HK-2 (cell line): ENCODE measurements at regions not wholly inside any gene's neighbourhood (a gene's known extent, or its start where the extent isn't known, plus 50 kb on each side); places are given as distances from the start of the nearest gene placed in this dataset.

ENCODE experiments used
- DNase-seq: peaks from one replicate; pipeline ENCODE4 v3.0.0-alpha.2; 2018; ENCODE audit not compliant: unreplicated experiment

- no peak for DNase-seq
These were observed 288.9 kb upstream of the DMAC1 start for GRCh38 chr9:8088477-8088876.

- no peak for DNase-seq
These were observed 286.4 kb upstream of the DMAC1 start for GRCh38 chr9:8085986-8086385.

- DNase-seq = no peak
These were observed 279.1 kb upstream of the DMAC1 start for GRCh38 chr9:8078641-8079140.

DNA sequence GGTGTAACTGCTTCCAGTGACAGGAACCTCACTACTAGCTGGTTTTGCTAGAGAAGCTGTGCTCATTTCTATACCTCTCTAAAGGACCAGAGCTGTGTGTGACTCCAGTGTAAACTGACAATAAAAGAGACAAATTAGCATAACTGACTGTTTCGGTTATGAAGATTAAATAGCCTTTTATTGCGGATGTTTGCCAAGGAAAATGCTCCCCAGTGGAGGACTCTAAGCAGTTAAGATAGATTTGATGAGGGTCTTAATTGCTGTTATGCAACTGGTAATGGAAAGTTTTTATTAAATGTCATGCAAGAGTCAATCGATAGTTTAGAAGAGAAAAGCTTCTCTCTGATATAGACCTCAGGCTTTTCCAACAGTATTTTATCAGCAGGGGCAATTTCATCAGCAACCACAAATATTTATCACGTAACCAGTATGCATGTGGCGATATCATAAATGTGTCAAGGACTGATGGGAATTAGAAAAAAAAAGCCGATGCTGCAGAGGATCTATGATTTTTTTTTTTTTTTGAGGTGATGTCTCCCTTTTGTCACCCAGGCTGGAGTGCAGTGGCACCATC, 275.2 kb upstream of the DMAC1 start:
- no peak for DNase-seq

DNA sequence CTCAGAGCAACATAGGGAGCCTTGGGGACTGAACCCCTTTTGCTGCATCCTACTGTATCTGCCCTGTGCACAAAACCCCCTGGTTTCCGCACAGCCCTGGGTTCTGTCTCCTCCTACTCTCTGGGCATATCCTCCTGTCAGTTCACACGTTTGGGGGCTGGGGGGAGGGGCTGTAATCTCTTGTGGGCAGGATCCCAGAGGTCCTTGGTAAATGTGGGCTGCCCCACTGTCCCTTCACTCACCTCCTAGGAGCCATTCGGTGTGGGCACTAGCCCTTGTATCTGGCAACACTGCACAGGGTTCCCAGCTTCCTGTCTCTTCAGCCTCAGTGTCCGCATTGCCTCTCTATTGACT, 271.8 kb upstream of the DMAC1 start:
- DNase-seq = no peak

DNA sequence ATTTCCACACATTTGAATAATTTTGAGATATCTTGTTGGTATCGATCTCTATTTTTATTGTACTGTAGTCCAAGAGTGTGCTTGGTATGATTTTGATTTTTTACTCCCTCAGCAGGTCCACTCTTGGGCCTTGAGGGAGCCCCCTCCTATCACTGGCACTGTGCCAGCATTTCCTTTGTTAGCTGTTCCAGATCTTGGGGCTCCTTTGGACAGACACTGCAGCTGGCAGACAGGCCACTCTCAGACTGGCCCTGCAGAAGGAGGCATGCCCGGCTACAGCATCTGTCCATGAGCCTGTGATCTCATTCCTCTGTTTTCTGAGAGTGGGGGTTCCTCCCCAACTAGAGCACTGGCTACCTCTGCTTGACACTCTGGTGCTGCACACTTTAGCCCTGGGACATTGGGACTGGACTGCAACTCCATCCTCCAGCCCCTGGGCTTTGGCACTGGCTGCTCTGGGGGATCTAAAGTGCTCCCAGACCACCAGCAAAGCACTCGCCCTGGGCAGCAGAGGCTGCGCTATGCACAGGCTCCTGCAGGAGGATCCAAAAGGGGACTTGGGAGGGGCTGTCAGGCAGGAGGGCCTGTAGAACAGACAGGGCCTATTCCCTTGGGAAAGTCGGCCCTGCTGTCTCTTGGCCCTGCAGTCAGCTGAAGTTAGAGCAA, 271.3 kb upstream of the DMAC1 start:
- DNase-seq = no peak

DNA sequence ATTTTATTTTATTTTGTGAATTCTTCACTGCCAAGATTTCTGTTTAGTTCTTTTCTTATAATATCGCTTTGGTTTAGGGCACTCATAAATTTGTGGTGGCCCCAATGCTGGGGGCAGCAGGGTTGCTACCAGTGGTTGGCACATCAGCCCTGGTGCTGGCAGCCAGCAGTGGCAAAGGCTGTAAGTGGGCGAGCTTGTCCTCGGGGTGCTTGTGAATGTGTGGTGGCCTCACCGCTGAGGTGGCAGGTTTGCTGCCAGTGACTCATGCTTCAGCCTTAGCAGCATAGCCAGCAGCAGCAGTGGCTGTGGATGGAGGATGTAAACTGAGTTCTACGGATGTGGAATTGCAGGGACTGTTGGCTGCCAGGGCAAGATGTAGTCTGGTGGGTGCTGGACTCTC, 262.9 kb upstream of the DMAC1 start:
- DNase-seq = no peak

- DNase-seq = no peak
These were observed 253.9 kb upstream of the DMAC1 start for GRCh38 chr9:8053501-8053900.

GRCh38 chr9:8052991-8053390, 253.4 kb upstream of the DMAC1 start:
- no peak for DNase-seq

DNA sequence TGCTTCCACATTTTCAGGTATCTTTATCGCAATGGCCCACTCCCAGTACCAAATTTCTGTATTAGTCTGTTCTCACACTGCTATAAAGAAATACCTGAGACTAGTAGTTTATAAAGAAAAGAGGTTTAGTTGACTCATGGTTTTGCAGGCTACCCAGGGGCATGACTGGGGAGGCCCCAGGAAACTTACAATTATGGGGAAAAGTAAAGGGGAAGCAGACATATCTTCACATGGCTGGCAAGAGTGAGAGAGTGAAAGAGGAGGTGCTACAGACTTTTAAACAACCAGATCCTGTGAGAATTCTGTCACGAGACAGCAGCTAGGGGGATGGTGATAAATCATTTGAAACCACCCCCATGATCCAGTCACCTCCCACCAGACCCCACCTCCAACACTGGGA, 238.2 kb upstream of the DMAC1 start:
- no peak for DNase-seq

GRCh38 chr9:8036914-8037524, 237.4 kb upstream of the DMAC1 start:
- no peak for DNase-seq

GRCh38 chr9:8033794-8034193, 234.2 kb upstream of the DMAC1 start:
- DNase-seq = no peak

- DNase-seq = no peak
These were observed 230.5 kb upstream of the DMAC1 start for GRCh38 chr9:8030095-8030494.

DNA sequence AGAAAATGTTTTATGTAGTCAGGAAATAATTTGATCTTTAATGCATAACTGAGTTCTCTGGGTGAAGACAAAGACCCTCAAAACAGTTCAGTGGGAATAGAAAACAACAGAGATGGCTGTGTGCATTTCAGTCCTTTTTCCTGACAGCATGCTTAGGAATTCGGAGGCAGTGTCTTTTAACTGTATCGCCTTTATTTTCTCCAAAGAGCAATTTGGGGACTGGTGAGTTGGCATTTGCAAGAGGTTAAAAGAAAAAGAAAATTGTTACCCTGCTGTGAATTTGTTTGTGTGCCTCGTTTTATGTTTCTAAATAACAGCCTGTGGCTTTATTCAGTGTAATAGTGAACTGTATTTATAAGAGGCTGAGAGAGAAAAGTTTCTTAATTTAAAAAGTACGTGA, 227.8 kb upstream of the DMAC1 start:
- no peak for DNase-seq

GRCh38 chr9:8025551-8025950, 226.0 kb upstream of the DMAC1 start:
- DNase-seq = no peak

DNA sequence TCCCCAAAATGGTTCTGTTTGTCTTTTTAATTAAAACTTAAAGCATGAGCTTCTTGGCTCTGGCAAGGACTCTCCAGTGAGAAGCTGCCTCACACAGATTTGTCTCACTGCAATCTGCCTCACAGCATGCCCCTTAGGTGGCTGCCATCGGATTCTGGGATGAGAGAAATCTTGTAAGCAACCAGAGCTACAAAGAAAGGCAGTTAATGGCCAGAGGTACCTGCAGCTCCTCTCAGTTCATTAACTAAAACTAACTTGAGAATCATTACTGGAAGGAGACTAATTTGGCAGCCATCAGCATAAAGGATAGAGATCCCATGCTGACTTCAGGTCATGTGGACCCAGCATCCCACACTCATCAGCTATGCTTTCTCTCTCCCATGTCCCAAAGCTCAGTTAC, 220.6 kb upstream of the DMAC1 start:
- no peak for DNase-seq

DNA sequence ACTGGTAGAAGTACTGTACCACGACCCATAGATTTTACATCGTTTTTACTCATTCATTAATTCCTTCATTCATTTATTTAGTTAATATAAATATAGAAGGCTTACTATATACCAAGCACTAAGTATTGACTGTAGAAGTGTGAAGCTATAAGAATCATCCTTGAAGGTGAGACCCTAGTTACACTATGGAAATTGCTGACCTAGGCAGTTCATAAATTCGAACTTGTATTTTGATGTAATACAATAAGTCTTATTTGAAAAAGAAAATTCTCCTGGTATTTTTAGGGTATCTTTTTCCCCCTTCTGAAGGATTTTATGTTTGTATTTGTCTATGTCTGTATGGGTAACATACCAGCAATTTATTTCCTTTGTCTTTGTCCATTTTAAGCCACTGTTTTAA, 220.1 kb upstream of the DMAC1 start:
- no peak for DNase-seq

DNA sequence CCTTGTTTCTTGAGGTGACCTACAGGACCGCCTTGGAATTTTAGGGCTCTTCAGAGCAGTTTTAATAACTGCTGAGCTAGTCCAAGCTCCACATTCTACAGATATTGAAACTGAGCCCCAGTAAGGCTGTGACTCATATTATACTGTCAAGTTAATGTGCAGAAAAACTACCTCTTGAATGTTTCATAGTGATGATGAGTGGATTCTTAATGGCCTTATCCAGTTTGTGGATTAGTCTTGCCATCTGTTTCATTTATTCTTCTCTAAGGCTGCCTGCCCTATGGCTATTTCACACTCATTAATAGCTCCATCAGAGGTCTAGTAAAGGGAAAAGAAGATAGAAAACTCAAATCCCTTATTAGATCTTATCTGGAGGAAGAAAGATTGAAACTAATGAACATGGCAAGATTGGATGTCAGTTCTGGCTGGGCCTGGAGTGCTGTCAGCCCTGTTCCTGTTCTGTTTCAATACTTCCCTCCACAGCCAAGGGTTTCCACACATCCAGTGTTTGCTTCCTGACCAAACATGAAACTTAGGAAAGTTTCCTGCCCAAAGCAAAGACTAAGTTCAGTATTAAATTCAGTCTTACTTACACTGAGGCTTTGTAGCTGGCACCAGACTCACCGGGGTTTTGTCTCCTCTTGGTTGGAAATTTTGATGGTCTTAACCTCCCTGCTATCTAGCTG, 215.6 kb upstream of the DMAC1 start:
- no peak for DNase-seq

DNA sequence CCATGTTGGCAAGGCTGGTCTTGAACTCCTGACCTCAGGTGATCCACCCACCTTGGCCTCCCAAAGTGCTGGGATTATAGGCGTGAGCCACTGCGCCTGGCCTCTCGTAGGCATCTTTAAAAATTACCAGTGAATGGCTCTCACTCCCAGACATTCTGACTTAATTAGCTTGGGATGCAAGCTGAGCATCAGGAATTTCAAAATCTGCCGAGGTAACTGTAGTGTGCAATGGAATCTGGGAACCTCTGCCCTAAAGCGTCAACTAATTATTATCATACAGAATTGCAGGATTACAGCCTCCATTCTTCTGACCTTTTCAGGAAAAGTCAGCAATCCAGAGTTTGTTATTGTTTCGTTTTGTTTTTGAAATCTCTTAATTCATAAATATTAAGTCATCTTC, 213.4 kb upstream of the DMAC1 start:
- DNase-seq = no peak

DNA sequence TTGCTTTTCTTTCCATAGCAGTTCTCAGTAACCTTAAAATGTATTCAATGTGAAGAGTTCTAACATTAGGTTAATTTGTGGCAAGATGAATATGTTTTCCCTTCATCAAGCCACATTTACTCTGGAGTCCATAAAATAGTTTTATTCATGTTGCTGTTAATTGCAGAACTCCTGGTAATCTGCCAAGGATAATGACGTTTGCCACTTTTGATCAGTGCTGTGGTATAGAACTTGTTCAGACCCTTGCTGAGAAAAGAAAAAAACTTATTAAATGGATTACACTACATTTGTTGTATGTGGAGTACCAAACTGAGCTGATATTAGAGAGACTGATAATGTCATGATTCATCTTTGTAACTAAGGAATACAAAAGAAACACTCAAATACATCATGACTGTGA, 212.4 kb upstream of the DMAC1 start:
- DNase-seq = no peak

DNA sequence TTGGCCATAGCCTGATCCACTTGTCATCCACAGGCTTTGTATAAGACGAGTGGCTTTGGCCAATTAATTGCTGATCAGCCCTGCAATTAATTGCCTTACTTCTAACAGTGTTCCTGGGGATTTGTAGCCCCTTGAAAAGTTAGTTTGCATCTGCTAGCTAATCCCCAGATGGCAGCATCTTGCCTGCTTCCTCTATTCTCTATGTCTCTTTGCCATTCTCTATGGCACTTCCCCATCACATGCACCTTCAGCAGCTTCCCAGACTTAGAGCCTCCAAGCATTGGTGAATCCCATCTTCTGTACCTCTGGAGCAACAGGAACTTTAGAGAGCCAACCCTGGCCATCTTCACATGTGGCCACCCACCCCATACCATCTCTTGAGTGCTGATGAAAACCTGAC, 197.0 kb upstream of the DMAC1 start:
- no peak for DNase-seq

DNA sequence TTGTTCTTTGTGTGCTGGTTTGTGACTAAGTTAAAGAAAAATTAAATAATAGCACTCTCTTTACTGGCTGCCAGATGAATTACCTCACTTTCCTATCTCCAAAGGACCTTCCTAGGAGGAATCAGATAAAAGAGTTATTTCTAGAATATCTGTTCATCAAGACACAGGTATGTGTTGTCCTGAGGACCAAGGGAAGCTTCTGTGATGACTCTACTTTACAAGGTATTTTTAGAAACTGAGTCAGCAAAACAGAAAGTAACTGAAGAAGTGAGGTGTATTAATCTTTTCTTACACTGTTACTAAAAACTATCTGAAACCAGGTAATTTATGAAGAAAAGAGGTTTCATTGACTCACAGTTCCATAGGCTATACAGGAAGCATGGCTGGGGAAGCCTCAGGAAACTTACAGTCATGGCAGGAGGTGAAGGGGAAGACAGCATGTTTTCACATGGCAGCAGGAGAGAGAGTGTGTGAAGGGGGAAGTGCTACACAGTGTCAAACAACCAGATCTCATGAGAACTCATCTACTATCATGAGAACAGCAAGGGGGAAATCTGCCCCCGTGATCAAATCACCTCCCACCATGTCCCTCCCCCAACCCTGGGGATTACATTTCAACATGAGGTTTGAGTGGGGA, 189.2 kb upstream of the DMAC1 start:
- no peak for DNase-seq

GRCh38 chr9:7984692-7985091, 185.1 kb upstream of the DMAC1 start:
- DNase-seq = no peak
